ENCODE measurements at regions not wholly inside any gene's neighbourhood (a gene's known extent, or its start where the extent isn't known, plus 50 kb on each side); places are given as distances from the start of the nearest gene placed in this dataset.

GRCh38 chr9:89963280-89963679, 358.5 kb downstream of the GADD45G start:
- DNase-seq (ENCODE audit: missing footprints) (no peak), ATAC-seq (no peak)
- intact Hi-C loops (cut with DNase I), result no loop called here

GRCh38 chr9:89967527-89967926, 362.7 kb downstream of the GADD45G start:
- ATAC-seq (no peak), DNase-seq (ENCODE audit: missing footprints) (no peak)
- intact Hi-C loops (cut with DNase I), result no loop called here

- ATAC-seq (no peak), DNase-seq (ENCODE audit: missing footprints) (no peak)
- intact Hi-C loops (cut with DNase I), result no loop called here
These were observed 364.4 kb downstream of the GADD45G start for GRCh38 chr9:89969156-89969675.

- no peak for DNase-seq (ENCODE audit: missing footprints)
- intact Hi-C loops (cut with DNase I), result no loop called here
- no peak for ATAC-seq
These were observed 365.2 kb downstream of the GADD45G start for GRCh38 chr9:89969881-89970639.

GRCh38 chr9:89970701-89971100, 365.9 kb downstream of the GADD45G start:
- intact Hi-C loops (cut with DNase I), result no loop called here
- ATAC-seq, result no peak
- DNase-seq (ENCODE audit: missing footprints), result no peak

- no peak for ATAC-seq
- intact Hi-C loops (cut with DNase I), result no loop called here
- no peak for DNase-seq (ENCODE audit: missing footprints)
These were observed 367.7 kb downstream of the GADD45G start for GRCh38 chr9:89972535-89972934.

- no peak for ATAC-seq
- no peak for DNase-seq (ENCODE audit: missing footprints)
- intact Hi-C loops (cut with DNase I), result no loop called here
These were observed 369.8 kb downstream of the GADD45G start for GRCh38 chr9:89974582-89974981.

- DNase-seq (ENCODE audit: missing footprints) (no peak), ATAC-seq (no peak)
- intact Hi-C loops (cut with DNase I), result no loop called here
These were observed 370.2 kb downstream of the GADD45G start for GRCh38 chr9:89975024-89975423.

- intact Hi-C loops (cut with DNase I), result no loop called here
- ATAC-seq, result peak; percentile 65
- no peak for DNase-seq (ENCODE audit: missing footprints)
These were observed 370.8 kb downstream of the GADD45G start for GRCh38 chr9:89975630-89976029.

GRCh38 chr9:89978185-89978584, 373.4 kb downstream of the GADD45G start:
- peak; percentile 44 for ATAC-seq
- DNase-seq (ENCODE audit: missing footprints), result no peak
- intact Hi-C loops (cut with DNase I), result no loop called here

GRCh38 chr9:89980600-89980999, 375.8 kb downstream of the GADD45G start:
- no peak for ATAC-seq
- DNase-seq (ENCODE audit: missing footprints), result no peak
- intact Hi-C loops (cut with DNase I), result no loop called here

GRCh38 chr9:89982016-89982415, 377.2 kb downstream of the GADD45G start:
- intact Hi-C loops (cut with DNase I), result no loop called here
- ATAC-seq, result no peak
- no peak for DNase-seq (ENCODE audit: missing footprints)

GRCh38 chr9:89983411-89983810, 378.6 kb downstream of the GADD45G start:
- DNase-seq (ENCODE audit: missing footprints), result no peak
- ATAC-seq, result no peak
- intact Hi-C loops (cut with DNase I), result no loop called here

GRCh38 chr9:89984214-89984613, 379.4 kb downstream of the GADD45G start:
- intact Hi-C loops (cut with DNase I), result no loop called here

GRCh38 chr9:89985068-89985467, 380.3 kb downstream of the GADD45G start:
- DNase-seq (ENCODE audit: missing footprints) (no peak), ATAC-seq (no peak)
- intact Hi-C loops (cut with DNase I), result no loop called here

More at GRCh38 chr9:89984214-89984613, 379.4 kb downstream of the GADD45G start:
- ATAC-seq (no peak), DNase-seq (ENCODE audit: missing footprints) (no peak)

- DNase-seq (ENCODE audit: missing footprints) (no peak), ATAC-seq (no peak)
- intact Hi-C loops (cut with DNase I), result no loop called here
These were observed 381.4 kb downstream of the GADD45G start for GRCh38 chr9:89986190-89986589.

GRCh38 chr9:89988458-89988857, 383.6 kb downstream of the GADD45G start:
- intact Hi-C loops (cut with DNase I), result no loop called here
- DNase-seq (ENCODE audit: missing footprints) (no peak), ATAC-seq (no peak)

GRCh38 chr9:89991204-89991790, 386.5 kb downstream of the GADD45G start:
- intact Hi-C loops (cut with DNase I), result loop anchor here (5.0 kb wide), 1 partner anchor 64 kb away; no protein-coding TSS in a partner anchor
- ATAC-seq (no peak), DNase-seq (ENCODE audit: missing footprints) (no peak)

- DNase-seq (ENCODE audit: missing footprints) (no peak), ATAC-seq (peak; percentile 14)
- intact Hi-C loops (cut with DNase I), result loop anchor here (5.0 kb wide), 1 partner anchor 65 kb away; no protein-coding TSS in a partner anchor
These were observed 387.8 kb downstream of the GADD45G start for GRCh38 chr9:89992326-89993198.
